Body of pancreas (tissue), 4 donors: ENCODE measurements at regions not wholly inside any gene's neighbourhood (a gene's known extent, or its start where the extent isn't known, plus 50 kb on each side); places are given as distances from the start of the nearest gene placed in this dataset.

Source experiments
- CTCF ChIP-seq, 7 experiments: fragments of 450-650 bp in 4 of 7; fragments of 200-600 bp in 3 of 7; sonication (generic) in 3 of 7; IDR thresholded peaks; one replicate each; pipeline ENCODE4 v1.5.1; 2016 to 2019; ENCODE audit warnings: antibody characterized with exemption in 7 of 7
- POLR2A ChIP-seq, 3 donors: fragments of 450-650 bp; IDR thresholded peaks; one replicate each; pipeline ENCODE4 v1.6.1; 2016; ENCODE audit warnings: antibody characterized with exemption in 3 of 3, mild to moderate bottlenecking in 2 of 3

- TF ChIP-seq CTCF (IDR thresholded peaks at IDR 0.05) (no peak), POLR2A (IDR thresholded peaks at IDR 0.05) (no peak)
Observed at GRCh38 chr3:132805071-132805470, 82.9 kb upstream of the NPHP3 start.
